ENCODE measurements at regions not wholly inside any gene's neighbourhood (a gene's known extent, or its start where the extent isn't known, plus 50 kb on each side); places are given as distances from the start of the nearest gene placed in this dataset.

GRCh38 chr11:15589070-15589626 lies 474.4 kb downstream of the INSC start:
- no peak overlapping the region for H3K27ac ChIP-seq
- intact Hi-C loops (cut with DNase I), result no loop called here
- no peaks in the 10 kb centered on the region for H3K4me1 ChIP-seq
- H3K4me3 ChIP-seq, result no peak overlapping the region
- no peak for ATAC-seq
- no peaks in the 10 kb centered on the region for H3K36me3 ChIP-seq
- H3K27me3 ChIP-seq (ENCODE audit: low read depth), result no peaks in the 10 kb centered on the region
- TF ChIP-seq, protein P1, sequence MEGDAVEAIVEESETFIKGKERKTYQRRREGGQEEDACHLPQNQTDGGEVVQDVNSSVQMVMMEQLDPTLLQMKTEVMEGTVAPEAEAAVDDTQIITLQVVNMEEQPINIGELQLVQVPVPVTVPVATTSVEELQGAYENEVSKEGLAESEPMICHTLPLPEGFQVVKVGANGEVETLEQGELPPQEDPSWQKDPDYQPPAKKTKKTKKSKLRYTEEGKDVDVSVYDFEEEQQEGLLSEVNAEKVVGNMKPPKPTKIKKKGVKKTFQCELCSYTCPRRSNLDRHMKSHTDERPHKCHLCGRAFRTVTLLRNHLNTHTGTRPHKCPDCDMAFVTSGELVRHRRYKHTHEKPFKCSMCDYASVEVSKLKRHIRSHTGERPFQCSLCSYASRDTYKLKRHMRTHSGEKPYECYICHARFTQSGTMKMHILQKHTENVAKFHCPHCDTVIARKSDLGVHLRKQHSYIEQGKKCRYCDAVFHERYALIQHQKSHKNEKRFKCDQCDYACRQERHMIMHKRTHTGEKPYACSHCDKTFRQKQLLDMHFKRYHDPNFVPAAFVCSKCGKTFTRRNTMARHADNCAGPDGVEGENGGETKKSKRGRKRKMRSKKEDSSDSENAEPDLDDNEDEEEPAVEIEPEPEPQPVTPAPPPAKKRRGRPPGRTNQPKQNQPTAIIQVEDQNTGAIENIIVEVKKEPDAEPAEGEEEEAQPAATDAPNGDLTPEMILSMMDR (IDR thresholded peaks at IDR 0.05), result no peak
- DNase-seq, result no peak
- H3K9me3 ChIP-seq, result no peaks in the 10 kb centered on the region

DNA sequence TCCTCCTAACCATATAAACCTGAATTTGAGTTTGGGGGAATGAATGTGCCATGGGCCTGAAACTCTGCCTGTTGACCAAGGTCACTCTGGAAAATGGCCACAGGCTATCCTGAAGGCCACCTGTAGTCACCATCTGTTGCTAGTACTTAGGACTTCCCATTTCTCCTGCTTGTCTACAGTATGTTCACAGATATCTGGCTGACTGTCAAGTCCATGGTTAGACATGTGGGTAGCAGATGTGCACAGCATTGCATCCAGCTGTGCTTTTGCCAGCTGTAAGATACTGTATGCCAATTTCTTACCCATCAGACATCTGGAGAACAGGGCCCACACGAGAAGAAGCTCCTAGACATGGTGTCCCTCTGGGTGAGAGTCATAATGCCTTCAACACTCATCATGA lies 475.4 kb downstream of the INSC start:
- intact Hi-C loops (cut with DNase I), result no loop called here
- no peak for ATAC-seq
- no peaks in the 10 kb centered on the region for H3K9me3 ChIP-seq
- H3K36me3 ChIP-seq, result no peaks in the 10 kb centered on the region
- H3K4me1 ChIP-seq, result no peaks in the 10 kb centered on the region
- no peak overlapping the region for H3K27ac ChIP-seq
- no peak for DNase-seq
- H3K4me3 ChIP-seq, result no peak overlapping the region
- H3K27me3 ChIP-seq (ENCODE audit: low read depth), result no peaks in the 10 kb centered on the region
- TF ChIP-seq, protein P1 (IDR thresholded peaks at IDR 0.05), result no peak

- ATAC-seq (no peak), DNase-seq (no peak)
- intact Hi-C loops (cut with DNase I), result no loop called here
- TF ChIP-seq, protein P1 (IDR thresholded peaks at IDR 0.05), result no peak
- Histone ChIP-seq H3K4me3 (no peak overlapping the region), H3K4me1 (no peaks in the 10 kb centered on the region), H3K27ac (no peak overlapping the region), H3K27me3 (ENCODE audit: low read depth) (no peaks in the 10 kb centered on the region), H3K9me3 (no peaks in the 10 kb centered on the region), H3K36me3 (no peaks in the 10 kb centered on the region)
Measured at GRCh38 chr11:15591112-15591537, 476.4 kb downstream of the INSC start.

GRCh38 chr11:15594607-15595006 lies 479.9 kb downstream of the INSC start:
- Histone ChIP-seq H3K27me3 (ENCODE audit: low read depth) (no peaks in the 10 kb centered on the region), H3K36me3 (no peaks in the 10 kb centered on the region), H3K4me1 (no peaks in the 10 kb centered on the region), H3K27ac (no peak overlapping the region), H3K9me3 (no peaks in the 10 kb centered on the region), H3K4me3 (no peak overlapping the region)
- TF ChIP-seq, protein P1 (IDR thresholded peaks at IDR 0.05), result no peak
- DNase-seq (no peak), ATAC-seq (no peak)
- intact Hi-C loops (cut with DNase I), result no loop called here

DNA sequence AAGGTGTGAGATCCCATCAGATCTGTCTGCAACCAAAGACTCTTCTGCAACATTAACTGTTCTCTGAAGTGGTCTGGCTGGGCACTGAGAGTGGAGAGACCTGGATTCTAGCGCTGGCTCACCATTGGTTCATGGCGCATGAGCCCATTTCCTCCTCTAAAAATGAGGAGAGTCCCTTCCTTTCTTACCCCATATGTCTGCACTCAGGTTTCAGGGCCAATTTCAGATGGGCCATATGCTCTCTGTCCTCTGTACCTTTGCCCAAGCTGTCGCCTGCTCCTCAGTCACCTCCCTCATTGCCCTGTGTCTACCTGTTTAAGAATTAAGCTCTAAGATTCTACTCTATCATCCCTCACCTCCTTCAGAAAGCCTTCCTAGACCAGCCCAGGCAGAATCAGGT lies 484.7 kb downstream of the INSC start:
- Histone ChIP-seq H3K4me3 (no peak overlapping the region), H3K36me3 (no peaks in the 10 kb centered on the region), H3K27me3 (ENCODE audit: low read depth) (no peaks in the 10 kb centered on the region), H3K9me3 (no peaks in the 10 kb centered on the region), H3K4me1 (peaks cover 7% of the 10 kb centered on the region), H3K27ac (no peak overlapping the region)
- intact Hi-C loops (cut with DNase I), result no loop called here
- no peak for DNase-seq
- ATAC-seq, result no peak
- TF ChIP-seq, protein P1 (IDR thresholded peaks at IDR 0.05), result no peak

- TF ChIP-seq, protein P1 (IDR thresholded peaks at IDR 0.05), result no peak
Measured at GRCh38 chr11:15602047-15602446, 487.3 kb downstream of the INSC start.

More at GRCh38 chr11:15602047-15602446, 487.3 kb downstream of the INSC start:
- intact Hi-C loops (cut with DNase I), result no loop called here
- Histone ChIP-seq H3K9me3 (no peaks in the 10 kb centered on the region), H3K27me3 (ENCODE audit: low read depth) (no peaks in the 10 kb centered on the region), H3K36me3 (no peaks in the 10 kb centered on the region), H3K4me3 (no peak overlapping the region), H3K4me1 (peaks cover 7% of the 10 kb centered on the region), H3K27ac (no peak overlapping the region)
- DNase-seq, result no peak
- ATAC-seq, result no peak

Measured in lower lobe of right lung (tissue), 2 donors.